Bronchial epithelial cell (primary cell): ENCODE measurements at regions not wholly inside any gene's neighbourhood (a gene's known extent, or its start where the extent isn't known, plus 50 kb on each side); places are given as distances from the start of the nearest gene placed in this dataset.

Experiments used
- DNase-seq: peaks from one replicate; pipeline ENCODE4 v3.0.0-alpha.2; 2010; ENCODE audit warnings: low read depth
- FAIRE-seq: peaks from 2 replicates; lab custom pipeline; 2011; peaks lifted over from hg19 to GRCh38; lab: Jason Lieb, UNC
- H3K27me3 ChIP-seq: 2 replicates; pipeline ENCODE4 v1.5.1; 2011; ENCODE audit warnings: low read length; ENCODE audit not compliant: control insufficient read depth, insufficient read depth
- H3K36me3 ChIP-seq: 2 replicates; pipeline ENCODE4 v1.5.1; 2011; ENCODE audit warnings: low read length; ENCODE audit not compliant: control insufficient read depth, insufficient read depth
- H3K4me3 ChIP-seq: 2 replicates; pipeline ENCODE4 v1.5.1; 2011; ENCODE audit warnings: mild to moderate bottlenecking, low read depth, low read length, control low read depth
- TF ChIP-seq, protein P1 (sequence below): IDR thresholded peaks from 2 replicates; pipeline ENCODE4 v1.5.1; 2011; ENCODE audit warnings: mild to moderate bottlenecking, moderate library complexity, low read length, control low read depth, inconsistent platforms; ENCODE audit not compliant: insufficient read depth, severe bottlenecking

- H3K36me3 ChIP-seq, result no peaks in the 10 kb centered on the region
- FAIRE-seq, result no peak
- H3K27me3 ChIP-seq, result no peaks in the 10 kb centered on the region
- DNase-seq, result no peak
- H3K4me3 ChIP-seq, result no peak overlapping the region
- TF ChIP-seq, protein P1, sequence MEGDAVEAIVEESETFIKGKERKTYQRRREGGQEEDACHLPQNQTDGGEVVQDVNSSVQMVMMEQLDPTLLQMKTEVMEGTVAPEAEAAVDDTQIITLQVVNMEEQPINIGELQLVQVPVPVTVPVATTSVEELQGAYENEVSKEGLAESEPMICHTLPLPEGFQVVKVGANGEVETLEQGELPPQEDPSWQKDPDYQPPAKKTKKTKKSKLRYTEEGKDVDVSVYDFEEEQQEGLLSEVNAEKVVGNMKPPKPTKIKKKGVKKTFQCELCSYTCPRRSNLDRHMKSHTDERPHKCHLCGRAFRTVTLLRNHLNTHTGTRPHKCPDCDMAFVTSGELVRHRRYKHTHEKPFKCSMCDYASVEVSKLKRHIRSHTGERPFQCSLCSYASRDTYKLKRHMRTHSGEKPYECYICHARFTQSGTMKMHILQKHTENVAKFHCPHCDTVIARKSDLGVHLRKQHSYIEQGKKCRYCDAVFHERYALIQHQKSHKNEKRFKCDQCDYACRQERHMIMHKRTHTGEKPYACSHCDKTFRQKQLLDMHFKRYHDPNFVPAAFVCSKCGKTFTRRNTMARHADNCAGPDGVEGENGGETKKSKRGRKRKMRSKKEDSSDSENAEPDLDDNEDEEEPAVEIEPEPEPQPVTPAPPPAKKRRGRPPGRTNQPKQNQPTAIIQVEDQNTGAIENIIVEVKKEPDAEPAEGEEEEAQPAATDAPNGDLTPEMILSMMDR, result no peak
Observed at GRCh38 chr4:13968723-13969122, 341.2 kb upstream of the BOD1L1 start.

GRCh38 chr4:13970349-13970748, 342.8 kb upstream of the BOD1L1 start:
- TF ChIP-seq, protein P1, result no peak
- Histone ChIP-seq H3K4me3 (no peak overlapping the region), H3K27me3 (no peaks in the 10 kb centered on the region), H3K36me3 (no peaks in the 10 kb centered on the region)
- FAIRE-seq (no peak), DNase-seq (peak; percentile 13)

GRCh38 chr4:13977746-13978145, 350.2 kb upstream of the BOD1L1 start:
- Histone ChIP-seq H3K36me3 (no peaks in the 10 kb centered on the region), H3K27me3 (no peaks in the 10 kb centered on the region), H3K4me3 (no peak overlapping the region)
- FAIRE-seq (peak; percentile 7), DNase-seq (no peak)
- TF ChIP-seq, protein P1, result no peak

DNA sequence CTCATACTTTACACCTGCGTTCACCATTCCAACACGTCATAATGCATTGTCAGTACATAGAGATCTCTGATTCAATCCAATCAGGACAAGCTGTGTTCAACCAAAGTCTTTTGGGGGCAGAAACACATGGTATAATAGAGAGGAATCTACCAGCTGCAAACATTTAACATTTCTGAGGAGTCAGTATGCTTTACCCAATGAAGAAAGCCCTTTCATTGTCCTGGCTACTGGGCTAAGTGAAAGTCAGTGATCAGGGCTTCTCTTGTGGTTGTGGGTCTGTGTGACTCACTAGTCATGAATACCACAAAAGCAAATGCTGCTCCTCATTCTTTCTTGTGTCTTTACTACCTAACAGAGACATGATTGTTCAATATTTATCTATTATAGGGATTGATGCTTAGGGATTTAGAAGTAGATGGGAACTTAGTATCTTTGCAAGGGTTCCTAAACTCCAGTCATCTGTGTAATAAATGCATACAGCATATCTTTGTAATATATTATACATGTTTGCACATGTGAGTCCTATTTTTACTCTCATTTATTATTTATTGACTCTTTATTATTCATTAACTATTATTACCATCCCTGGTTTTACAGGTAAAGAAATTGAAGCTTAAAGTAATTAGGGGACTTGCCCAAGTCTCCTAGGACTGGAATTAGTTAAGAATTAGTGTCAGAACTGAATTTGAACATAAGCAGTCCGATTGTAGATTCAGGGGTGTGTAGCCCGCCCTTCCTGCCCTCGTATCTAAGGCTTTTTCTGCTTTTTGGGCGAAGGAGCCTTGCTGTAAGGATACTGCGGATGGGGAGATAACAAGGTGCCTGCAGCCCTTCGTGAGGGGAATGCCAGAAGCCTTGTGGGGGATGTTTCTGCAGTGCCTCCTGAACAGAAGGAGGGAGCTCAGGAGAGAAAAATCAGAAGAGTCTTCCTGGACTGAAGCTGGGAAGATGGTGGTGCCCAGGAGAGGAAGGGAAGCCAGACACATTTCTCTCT, 353.1 kb upstream of the BOD1L1 start:
- TF ChIP-seq, protein P1, result no peak
- DNase-seq, result peak; percentile 36
- H3K27me3 ChIP-seq, result no peaks in the 10 kb centered on the region
- no peaks in the 10 kb centered on the region for H3K36me3 ChIP-seq
- no peak for FAIRE-seq
- H3K4me3 ChIP-seq, result no peak overlapping the region

- H3K36me3 ChIP-seq, result no peaks in the 10 kb centered on the region
- H3K4me3 ChIP-seq, result no peak overlapping the region
- H3K27me3 ChIP-seq, result no peaks in the 10 kb centered on the region
- no peak for FAIRE-seq
- DNase-seq, result no peak
- TF ChIP-seq, protein P1, result no peak
Observed at GRCh38 chr4:13981499-13981898, 354.0 kb upstream of the BOD1L1 start.
